ENCODE measurements at regions not wholly inside any gene's neighbourhood (a gene's known extent, or its start where the extent isn't known, plus 50 kb on each side); places are given as distances from the start of the nearest gene placed in this dataset.
"Not testable (repeated sequence)": the region's sequence is repeated elsewhere in the genome, so short reads cannot be mapped to it uniquely, and the experiment has no call there.

GRCh38 chr16:29253716-29254590 is 152.6 kb downstream of the NPIPB11 start:
- not testable (repeated sequence) for TF ChIP-seq CTCF (IDR thresholded peaks at IDR 0.05; ENCODE audit: poor library complexity, severe bottlenecking); EZH2 (IDR thresholded peaks at IDR 0.05; ENCODE audit: borderline replicate concordance, insufficient read depth, low read length, poor library complexity, severe bottlenecking); EP300 (conservative IDR thresholded peaks at IDR 0.05; ENCODE audit: poor library complexity, severe bottlenecking); MXI1 (conservative IDR thresholded peaks at IDR 0.05; ENCODE audit: poor library complexity, severe bottlenecking); POLR2AphosphoS5 (IDR thresholded peaks at IDR 0.05); RAD21 (conservative IDR thresholded peaks at IDR 0.05); TAF1 (IDR thresholded peaks at IDR 0.05; ENCODE audit: low read depth); SMC3 (conservative IDR thresholded peaks at IDR 0.05; ENCODE audit: poor library complexity)
- TF ChIP-seq, protein P1, sequence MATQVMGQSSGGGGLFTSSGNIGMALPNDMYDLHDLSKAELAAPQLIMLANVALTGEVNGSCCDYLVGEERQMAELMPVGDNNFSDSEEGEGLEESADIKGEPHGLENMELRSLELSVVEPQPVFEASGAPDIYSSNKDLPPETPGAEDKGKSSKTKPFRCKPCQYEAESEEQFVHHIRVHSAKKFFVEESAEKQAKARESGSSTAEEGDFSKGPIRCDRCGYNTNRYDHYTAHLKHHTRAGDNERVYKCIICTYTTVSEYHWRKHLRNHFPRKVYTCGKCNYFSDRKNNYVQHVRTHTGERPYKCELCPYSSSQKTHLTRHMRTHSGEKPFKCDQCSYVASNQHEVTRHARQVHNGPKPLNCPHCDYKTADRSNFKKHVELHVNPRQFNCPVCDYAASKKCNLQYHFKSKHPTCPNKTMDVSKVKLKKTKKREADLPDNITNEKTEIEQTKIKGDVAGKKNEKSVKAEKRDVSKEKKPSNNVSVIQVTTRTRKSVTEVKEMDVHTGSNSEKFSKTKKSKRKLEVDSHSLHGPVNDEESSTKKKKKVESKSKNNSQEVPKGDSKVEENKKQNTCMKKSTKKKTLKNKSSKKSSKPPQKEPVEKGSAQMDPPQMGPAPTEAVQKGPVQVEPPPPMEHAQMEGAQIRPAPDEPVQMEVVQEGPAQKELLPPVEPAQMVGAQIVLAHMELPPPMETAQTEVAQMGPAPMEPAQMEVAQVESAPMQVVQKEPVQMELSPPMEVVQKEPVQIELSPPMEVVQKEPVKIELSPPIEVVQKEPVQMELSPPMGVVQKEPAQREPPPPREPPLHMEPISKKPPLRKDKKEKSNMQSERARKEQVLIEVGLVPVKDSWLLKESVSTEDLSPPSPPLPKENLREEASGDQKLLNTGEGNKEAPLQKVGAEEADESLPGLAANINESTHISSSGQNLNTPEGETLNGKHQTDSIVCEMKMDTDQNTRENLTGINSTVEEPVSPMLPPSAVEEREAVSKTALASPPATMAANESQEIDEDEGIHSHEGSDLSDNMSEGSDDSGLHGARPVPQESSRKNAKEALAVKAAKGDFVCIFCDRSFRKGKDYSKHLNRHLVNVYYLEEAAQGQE (IDR thresholded peaks at IDR 0.05; ENCODE audit: borderline replicate concordance) = not testable (repeated sequence)
